Upper lobe of left lung (tissue), 6 donors: ENCODE measurements at regions not wholly inside any gene's neighbourhood (a gene's known extent, or its start where the extent isn't known, plus 50 kb on each side); places are given as distances from the start of the nearest gene placed in this dataset.

Source experiments
- ATAC-seq, 2 donors: fragments of 200-7000 bp; cut with Tn5 transposase; one replicate each; pipeline ENCODE4 v1.9.1; 2022; ENCODE audit warnings: mild to moderate bottlenecking in 2 of 2, moderate library complexity in 2 of 2; ENCODE audit not compliant: low FRiP score in 2 of 2
- DNase-seq, 2 donors: peaks; one replicate each; pipeline ENCODE4 v3.0.0-alpha.2; 2019 to 2020
- H3K27ac ChIP-seq, 4 donors: fragments of 200-600 bp; sonication (generic); one replicate each; pipeline ENCODE4 v1.5.1; 2016 to 2019
- H3K27me3 ChIP-seq, 4 donors: fragments of 200-600 bp; sonication (generic); one replicate each; pipeline ENCODE4 v1.5.1; 2017 to 2019
- H3K36me3 ChIP-seq, 4 donors: fragments of 200-600 bp; sonication (generic); one replicate each; pipeline ENCODE4 v1.5.1; 2016 to 2019
- H3K4me1 ChIP-seq, 4 donors: fragments of 200-600 bp; sonication (generic); one replicate each; pipeline ENCODE4 v1.5.1; 2018 to 2019
- H3K4me3 ChIP-seq, 4 donors: fragments of 200-600 bp; sonication (generic); one replicate each; pipeline ENCODE4 v1.5.1; 2017 to 2019; ENCODE audit warnings: mild to moderate bottlenecking in 2 of 4, moderate library complexity in 1 of 4
- H3K9me3 ChIP-seq, 4 donors: fragments of 200-600 bp; sonication (generic); one replicate each; pipeline ENCODE4 v1.5.1; 2018 to 2019
- CTCF ChIP-seq, 6 experiments: fragments of 450-650 bp in 4 of 6; fragments of 200-600 bp in 2 of 6; sonication (generic) in 2 of 6; IDR thresholded peaks; one replicate each; pipeline ENCODE4 v1.5.1; 2016 to 2019; ENCODE audit warnings: antibody characterized with exemption in 6 of 6
- EP300 ChIP-seq, 4 donors: sonication (generic); formaldehyde crosslinking; IDR thresholded peaks; one replicate each; pipeline ENCODE4 v1.5.1; 2017; ENCODE audit warnings: antibody characterized with exemption in 4 of 4, control low read depth in 2 of 4
- POLR2A ChIP-seq, 4 donors: fragments of 450-650 bp; IDR thresholded peaks; one replicate each; pipeline ENCODE4 v1.5.1; 2016 to 2017; ENCODE audit warnings: antibody characterized with exemption in 4 of 4, mild to moderate bottlenecking in 2 of 4
- POLR2AphosphoS5 ChIP-seq, 2 donors: sonication (generic); formaldehyde crosslinking; IDR thresholded peaks; one replicate each; pipeline ENCODE4 v1.5.1; 2017; ENCODE audit warnings: antibody characterized with exemption in 2 of 2
- WGBS, 2 donors: methylation state at CpG; one replicate each; pipeline ENCODE4 v1.1.5; 2017 to 2018; 5-methylcytosine and 5-hydroxymethylcytosine counted together
- donor health status: DM: no; HTN: no; CAD: no; lungs with moderate emphysema.
- donor health status: DM: no; HTN: yes; CAD: no; lungs with severe emphysema.

- H3K27ac ChIP-seq = no peak overlapping the region
- DNase-seq (no peak), ATAC-seq (no peak)
- TF ChIP-seq POLR2A (IDR thresholded peaks at IDR 0.05) = no peak
- H3K4me1 ChIP-seq = no peaks in the 10 kb centered on the region
- H3K36me3 ChIP-seq = no peaks in the 10 kb centered on the region
- H3K27me3 ChIP-seq = no peaks in the 10 kb centered on the region
- 75 to 81% methylated on average over 4 of the region's 4 CpGs for WGBS, 2 donors
- H3K9me3 ChIP-seq = no peaks in the 10 kb centered on the region
- H3K4me3 ChIP-seq = no peak overlapping the region
These were observed 168.1 kb upstream of the LRRN1 start for GRCh38 chr3:3631114-3631513.

GRCh38 chr3:3629911-3630310 is 169.3 kb upstream of the LRRN1 start:
- DNase-seq (no peak), ATAC-seq (no peak)
- H3K9me3 ChIP-seq = no peaks in the 10 kb centered on the region
- TF ChIP-seq EP300 (IDR thresholded peaks at IDR 0.05) = no peak
- no peak for TF ChIP-seq POLR2AphosphoS5 (IDR thresholded peaks at IDR 0.05)
- TF ChIP-seq POLR2A (IDR thresholded peaks at IDR 0.05) = no peak
- TF ChIP-seq CTCF (IDR thresholded peaks at IDR 0.05) = no peak
- H3K36me3 ChIP-seq = no peaks in the 10 kb centered on the region
- no peak overlapping the region for H3K27ac ChIP-seq
- H3K27me3 ChIP-seq = no peaks in the 10 kb centered on the region
- H3K4me3 ChIP-seq = no peak overlapping the region
- H3K4me1 ChIP-seq = no peaks in the 10 kb centered on the region

DNA sequence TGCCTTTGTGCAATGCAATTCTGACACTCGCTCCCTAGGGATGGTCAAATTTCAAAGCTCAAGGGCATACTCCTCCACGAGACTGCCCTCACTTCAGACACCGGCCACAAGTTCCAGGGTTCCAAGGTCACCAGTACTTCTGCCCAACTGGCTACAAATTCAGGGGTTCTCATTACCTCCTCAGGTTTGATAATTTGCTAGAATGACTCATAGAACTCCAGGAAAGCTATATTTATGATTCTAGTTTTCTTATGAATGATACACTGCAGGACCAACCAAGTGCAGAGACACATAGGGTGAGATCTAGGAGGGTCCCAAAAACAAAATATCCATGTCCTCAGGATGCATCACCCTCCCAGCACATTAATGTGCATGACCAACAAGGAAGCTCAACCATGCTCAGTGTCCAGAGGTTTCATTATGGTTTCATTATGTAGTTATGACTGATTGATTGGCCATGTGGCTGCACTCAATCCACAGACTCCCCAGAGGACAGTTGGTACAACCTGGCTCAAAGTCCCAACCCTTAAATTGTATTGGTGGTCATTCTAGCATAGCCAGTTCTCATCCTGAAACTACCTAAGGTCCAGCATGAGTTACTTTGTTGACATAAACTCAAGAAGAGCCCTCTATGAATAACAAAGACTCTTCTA is 170.4 kb upstream of the LRRN1 start:
- Histone ChIP-seq H3K27ac (no peak overlapping the region), H3K36me3 (no peaks in the 10 kb centered on the region), H3K4me1 (no peaks in the 10 kb centered on the region), H3K27me3 (no peaks in the 10 kb centered on the region), H3K9me3 (no peaks in the 10 kb centered on the region), H3K4me3 (no peak overlapping the region)
- DNase-seq (no peak), ATAC-seq (no peak)
- 77 to 82% methylated on average over 3 of the region's 3 CpGs for WGBS, 2 donors
- no peak for TF ChIP-seq CTCF (IDR thresholded peaks at IDR 0.05)
- TF ChIP-seq POLR2A (IDR thresholded peaks at IDR 0.05) = no peak

- no peak for ATAC-seq
- no peak for DNase-seq
- TF ChIP-seq CTCF (IDR thresholded peaks at IDR 0.05) (no peak), POLR2AphosphoS5 (IDR thresholded peaks at IDR 0.05) (no peak), EP300 (IDR thresholded peaks at IDR 0.05) (no peak), POLR2A (IDR thresholded peaks at IDR 0.05) (no peak)
These were observed 172.1 kb upstream of the LRRN1 start for GRCh38 chr3:3627114-3627513.

DNA sequence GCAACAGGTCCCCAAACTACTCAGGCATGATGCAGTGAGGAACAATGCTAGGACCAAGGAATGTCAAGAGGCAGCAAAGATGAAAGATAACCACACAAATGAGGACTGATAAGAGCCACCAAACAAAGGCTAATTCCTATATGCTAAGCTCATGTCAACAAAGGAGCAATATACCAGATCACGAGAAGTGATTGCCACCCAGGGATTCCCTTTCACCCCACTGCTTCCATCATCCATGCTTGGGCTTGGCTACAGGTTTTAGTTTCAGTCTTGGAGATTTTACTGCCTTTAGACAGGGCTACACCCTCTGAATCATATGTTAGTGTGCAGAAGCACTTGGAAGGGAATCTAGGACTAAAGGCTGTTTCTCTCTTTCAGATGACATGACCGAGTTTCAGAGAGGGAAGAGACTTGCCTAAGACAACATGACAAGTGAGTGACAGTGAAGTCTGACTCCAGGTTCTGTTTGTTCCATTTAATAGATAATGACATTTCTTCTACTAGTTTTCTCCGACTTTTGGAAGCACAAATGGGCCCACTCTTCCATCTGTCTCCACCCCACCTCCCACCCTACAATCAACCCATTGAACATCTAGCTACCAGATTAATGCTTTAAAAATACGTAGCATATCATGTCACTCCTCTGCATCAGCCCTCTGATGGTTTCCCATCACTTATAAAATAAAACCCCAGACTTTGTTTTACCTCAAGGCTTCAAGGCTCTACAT is 173.5 kb upstream of the LRRN1 start:
- H3K27me3 ChIP-seq = no peaks in the 10 kb centered on the region
- no peak for TF ChIP-seq POLR2AphosphoS5 (IDR thresholded peaks at IDR 0.05)
- TF ChIP-seq EP300 (IDR thresholded peaks at IDR 0.05) = no peak
- no peak for TF ChIP-seq CTCF (IDR thresholded peaks at IDR 0.05)
- TF ChIP-seq POLR2A (IDR thresholded peaks at IDR 0.05) = no peak
- DNase-seq (no peak), ATAC-seq (peak in 1 of 2 donors; percentile 39)
- H3K4me3 ChIP-seq = no peak overlapping the region
- H3K9me3 ChIP-seq = no peaks in the 10 kb centered on the region
- no peaks in the 10 kb centered on the region for H3K4me1 ChIP-seq
- H3K27ac ChIP-seq = no peak overlapping the region
- no peaks in the 10 kb centered on the region for H3K36me3 ChIP-seq
- 61 to 74% methylated on average over 4 of the region's 4 CpGs for WGBS, 2 donors

More at GRCh38 chr3:3627114-3627513, 172.1 kb upstream of the LRRN1 start:
- no peaks in the 10 kb centered on the region for H3K27me3 ChIP-seq
- no peak overlapping the region for H3K27ac ChIP-seq
- no peaks in the 10 kb centered on the region for H3K4me1 ChIP-seq
- no peak overlapping the region for H3K4me3 ChIP-seq
- H3K9me3 ChIP-seq = no peaks in the 10 kb centered on the region
- WGBS, 2 donors = 54 to 65% methylated on average over 3 of the region's 3 CpGs
- H3K36me3 ChIP-seq = no peaks in the 10 kb centered on the region
